HepG2 (cell line): ENCODE measurements at regions not wholly inside any gene's neighbourhood (a gene's known extent, or its start where the extent isn't known, plus 50 kb on each side); places are given as distances from the start of the nearest gene placed in this dataset.

Experiments used
- ATAC-seq: fragments of 200-7000 bp; cut with Tn5 transposase; 3 replicates; pipeline ENCODE4 v1.9.1; 2020; ENCODE audit warnings: mild to moderate bottlenecking, moderate library complexity
- BruUV-seq: library from RNA; stranded (reverse); fragments of 400-500 nt; replicated peaks from 2 replicates; lab custom pipeline; 2021; lab: Mats Ljungman, UMichigan
- CTCF ChIA-PET: fragments of 300-600 bp; formaldehyde crosslinking; extraction: SDS; loops from one replicate; lab custom pipeline; 2021; ENCODE audit warnings: low total read pairs, inconsistent platforms, low intra/inter-chr PET ratio; lab: Yijun Ruan, JAX
- POLR2A ChIA-PET: fragments of 350-600 bp; sonication (Branson Sonifier 250); formaldehyde crosslinking; loops from one replicate; lab custom pipeline; 2020; ENCODE audit warnings: antibody characterized with exemption, inconsistent platforms; lab: Yijun Ruan, JAX
- DNase-seq: peaks from one replicate; pipeline ENCODE4 v3.0.0-alpha.2; 2015; ENCODE audit warnings: low spot score
- FAIRE-seq: peaks from 3 replicates; lab custom pipeline; 2011; peaks lifted over from hg19 to GRCh38; lab: Jason Lieb, UNC
- H2AFZ ChIP-seq: one replicate; pipeline ENCODE4 v1.6.1; 2011; ENCODE audit warnings: low read length, inconsistent platforms
- H3K27ac ChIP-seq: fragments of 300-600 bp; 3 replicates; pipeline ENCODE4 v1.8.0; 2011; ENCODE audit warnings: mixed run types, mild to moderate bottlenecking, mixed read lengths, low read length, inconsistent platforms; ENCODE audit not compliant: insufficient read depth; ENCODE audit errors: extremely low read length
- H3K27me3 ChIP-seq, 2 experiments: fragments of 200-600 bp in 1 of 2; 2 replicates in 1 of 2; 3 replicates in 1 of 2; pipeline versions ENCODE4 v1.6.0 to v1.8.0; 2011; ENCODE audit warnings: low read length in 2 of 2, mild to moderate bottlenecking in 2 of 2, moderate library complexity in 2 of 2, inconsistent platforms in 1 of 2; ENCODE audit not compliant: insufficient read depth in 2 of 2, control insufficient read depth in 1 of 2
- H3K36me3 ChIP-seq, 2 experiments: fragments of 200-600 bp in 1 of 2; replicated peaks in 1 of 2; 2 replicates in 1 of 2; 3 replicates in 1 of 2; pipeline versions ENCODE4 v1.5.1 to v1.8.0; 2011; ENCODE audit warnings: low read length in 2 of 2, inconsistent platforms in 1 of 2; ENCODE audit not compliant: insufficient read depth in 2 of 2, control insufficient read depth in 1 of 2
- H3K4me1 ChIP-seq: 2 replicates; pipeline ENCODE4 v1.5.1; 2012; ENCODE audit warnings: low read length, inconsistent platforms; ENCODE audit not compliant: insufficient read depth
- H3K4me2 ChIP-seq: 2 replicates; pipeline ENCODE4 v1.6.0; 2011; ENCODE audit warnings: low read depth, low read length, inconsistent platforms
- H3K4me3 ChIP-seq, 3 experiments: fragments of 200-600 bp in 1 of 3; sonication (generic), shearing (Covaris generic) in 1 of 3; replicated peaks in 1 of 3; 2 replicates each; pipeline ENCODE4 v1.5.1; 2011 to 2016; ENCODE audit warnings: low read length in 3 of 3, inconsistent platforms in 2 of 3, low read depth in 2 of 3, mild to moderate bottlenecking in 2 of 3, control low read depth in 1 of 3, mixed read lengths in 1 of 3; ENCODE audit not compliant: insufficient read depth in 1 of 3
- H3K79me2 ChIP-seq: one replicate; pipeline ENCODE4 v1.6.1; 2011; ENCODE audit warnings: low read length, inconsistent platforms; ENCODE audit not compliant: insufficient read depth
- H3K9ac ChIP-seq: 2 replicates; pipeline ENCODE4 v1.6.0; 2011; ENCODE audit warnings: mild to moderate bottlenecking, low read depth, low read length, inconsistent platforms; ENCODE audit not compliant: insufficient read depth
- H3K9me3 ChIP-seq: 2 replicates; pipeline ENCODE4 v1.5.1; 2012; ENCODE audit warnings: mild to moderate bottlenecking, low read length
- H4K20me1 ChIP-seq: 2 replicates; pipeline ENCODE4 v1.6.0; 2011; ENCODE audit warnings: inconsistent platforms, mild to moderate bottlenecking, low read length, moderate library complexity; ENCODE audit not compliant: insufficient read depth
- BHLHE40 ChIP-seq: IDR thresholded peaks from 2 replicates; pipeline ENCODE4 v1.6.1; 2011; ENCODE audit warnings: low read length, improper control_type of control experiment
- KDM1A ChIP-seq: IDR thresholded peaks from 2 replicates; pipeline ENCODE4 v1.6.1; 2016; ENCODE audit warnings: missing compliant biosample characterization
- KLF13 ChIP-seq: sonication (generic); formaldehyde crosslinking; IDR thresholded peaks from 2 replicates; pipeline ENCODE4 v1.4.0; 2020; ENCODE audit warnings: mild to moderate bottlenecking, missing genetic modification reagents
- MEIS1 ChIP-seq: sonication (generic); formaldehyde crosslinking; IDR thresholded peaks from 2 replicates; pipeline ENCODE4 v1.9.0; 2021; ENCODE audit warnings: mild to moderate bottlenecking, missing genetic modification reagents, moderate library complexity, borderline replicate concordance
- TAF1 ChIP-seq: sonication (generic); formaldehyde crosslinking; IDR thresholded peaks from 2 replicates; pipeline ENCODE4 v1.4.0; 2020; ENCODE audit warnings: missing genetic modification reagents
- ZFP36L1 ChIP-seq: sonication (generic); formaldehyde crosslinking; IDR thresholded peaks from 2 replicates; pipeline ENCODE4 v1.8.0; 2022; ENCODE audit warnings: mild to moderate bottlenecking, missing genetic modification reagents, moderate library complexity
- ZMYM3 ChIP-seq: sonication (generic); formaldehyde crosslinking; IDR thresholded peaks from 2 replicates; pipeline ENCODE4 v1.5.1; 2020; ENCODE audit warnings: mild to moderate bottlenecking, missing genetic modification reagents
- ZNF121 ChIP-seq: sonication (generic); formaldehyde crosslinking; IDR thresholded peaks from 2 replicates; pipeline ENCODE4 v1.5.0; 2020; ENCODE audit warnings: mild to moderate bottlenecking, missing genetic modification reagents
- ZNF446 ChIP-seq: sonication (generic); formaldehyde crosslinking; IDR thresholded peaks from 2 replicates; pipeline ENCODE4 v1.5.0; 2020; ENCODE audit warnings: mild to moderate bottlenecking, missing genetic modification reagents
- WGBS: methylation state at CpG from one replicate; pipeline ENCODE4 v1.1.6; 2017; ENCODE audit warnings: low lambda C conversion rate; 5-methylcytosine and 5-hydroxymethylcytosine counted together
- in situ Hi-C: cut with HindIII; loops from 2 replicates; pipeline ENCODE4 v1.10.0; 2017; ENCODE audit warnings: low pct_unique_long_range_greater_than_20kb; ENCODE audit not compliant: extremely low pct_ligation_motif_present
- intact Hi-C: fragments of 100-400 bp; cut with micrococcal nuclease; formaldehyde crosslinking; loops from one replicate; pipeline ENCODE4 v1.10.0; 2022; ENCODE audit not compliant: unreplicated experiment
- TF ChIP-seq, protein P1 (sequence below): sonication (generic); formaldehyde crosslinking; IDR thresholded peaks from 2 replicates; pipeline ENCODE4 v1.4.0; 2020; ENCODE audit warnings: missing genetic modification reagents, mild to moderate bottlenecking, borderline replicate concordance
- TF ChIP-seq, protein P2 (sequence below): sonication (generic); formaldehyde crosslinking; IDR thresholded peaks from 2 replicates; pipeline ENCODE4 v1.5.0; 2020; ENCODE audit warnings: mild to moderate bottlenecking, missing genetic modification reagents, borderline replicate concordance
- TF ChIP-seq, protein P3 (sequence below): sonication (generic); formaldehyde crosslinking; IDR thresholded peaks from 2 replicates; pipeline ENCODE4 v1.4.0; 2020; ENCODE audit warnings: missing genetic modification reagents, borderline replicate concordance
- TF ChIP-seq, protein P4 (sequence below): sonication (generic); formaldehyde crosslinking; IDR thresholded peaks from 2 replicates; pipeline ENCODE4 v1.4.0; 2020; ENCODE audit warnings: missing genetic modification reagents

DNA sequence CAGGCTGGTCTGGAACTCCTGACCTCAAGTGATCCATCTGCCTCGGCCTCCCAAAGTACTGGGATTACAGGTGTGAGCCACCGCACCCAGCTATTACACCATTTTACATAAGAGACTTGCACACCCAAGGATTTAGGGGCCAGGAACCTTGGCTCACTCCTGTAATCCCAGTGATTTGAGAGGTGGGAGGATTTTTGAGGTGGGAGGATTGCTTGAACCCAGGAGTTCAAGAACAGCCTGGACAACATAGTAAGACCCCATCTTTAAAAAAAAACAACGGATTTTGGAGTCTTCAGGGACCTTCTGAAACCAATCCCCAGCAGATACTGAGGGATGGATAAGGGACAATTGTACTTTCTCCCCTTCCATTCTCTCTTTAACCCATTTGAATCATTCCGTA is 55.3 kb upstream of the PIM1 start:
- Histone ChIP-seq H3K27ac (no peak overlapping the region), H3K4me2 (no peak overlapping the region), H3K79me2 (no peaks in the 10 kb centered on the region), H3K9me3 (no peaks in the 10 kb centered on the region), H4K20me1 (no peaks in the 10 kb centered on the region), H2AFZ (no peak overlapping the region), H3K4me1 (peaks cover 60% of the 10 kb centered on the region), H3K27me3 (no peaks in the 10 kb centered on the region), H3K36me3 (no peaks in the 10 kb centered on the region), H3K4me3 (no peak overlapping the region), H3K9ac (no peak overlapping the region)
- ATAC-seq: no peak
- WGBS: 91% methylated on average over 4 of the region's 4 CpGs
- in situ Hi-C loops: no loop called here
- FAIRE-seq: no peak
- POLR2A ChIA-PET: interaction anchor here (1.8 to 6.9 kb wide), 2 partner anchors 15 to 23 kb away, joined by 6 to 172 read pairs; no protein-coding TSS in a partner anchor
- no TSS peak for BruUV-seq
- CTCF ChIA-PET: no interaction called here
- no peak for DNase-seq
- no peak for TF ChIP-seq ZNF446 (CRISPR knock-in tag)
- peak; percentile 75; the same call in 1 of the 2 replicates for TF ChIP-seq ZNF121
- no peak for TF ChIP-seq MEIS1 (CRISPR knock-in tag)
- TF ChIP-seq TAF1 (CRISPR knock-in tag): no peak
- TF ChIP-seq, protein P1, sequence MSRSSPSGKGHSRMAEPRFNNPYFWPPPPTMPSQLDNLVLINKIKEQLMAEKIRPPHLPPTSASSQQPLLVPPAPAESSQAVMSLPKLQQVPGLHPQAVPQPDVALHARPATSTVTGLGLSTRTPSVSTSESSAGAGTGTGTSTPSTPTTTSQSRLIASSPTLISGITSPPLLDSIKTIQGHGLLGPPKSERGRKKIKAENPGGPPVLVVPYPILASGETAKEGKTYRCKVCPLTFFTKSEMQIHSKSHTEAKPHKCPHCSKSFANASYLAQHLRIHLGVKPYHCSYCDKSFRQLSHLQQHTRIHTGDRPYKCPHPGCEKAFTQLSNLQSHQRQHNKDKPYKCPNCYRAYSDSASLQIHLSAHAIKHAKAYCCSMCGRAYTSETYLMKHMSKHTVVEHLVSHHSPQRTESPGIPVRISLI (CRISPR knock-in tag): no peak
- 0 out of 2 replicates have a peak, but pooled peaks have one; percentile 21 for TF ChIP-seq ZMYM3 (CRISPR knock-in tag)
- no peak for TF ChIP-seq KLF13 (CRISPR knock-in tag)
- TF ChIP-seq, protein P2, sequence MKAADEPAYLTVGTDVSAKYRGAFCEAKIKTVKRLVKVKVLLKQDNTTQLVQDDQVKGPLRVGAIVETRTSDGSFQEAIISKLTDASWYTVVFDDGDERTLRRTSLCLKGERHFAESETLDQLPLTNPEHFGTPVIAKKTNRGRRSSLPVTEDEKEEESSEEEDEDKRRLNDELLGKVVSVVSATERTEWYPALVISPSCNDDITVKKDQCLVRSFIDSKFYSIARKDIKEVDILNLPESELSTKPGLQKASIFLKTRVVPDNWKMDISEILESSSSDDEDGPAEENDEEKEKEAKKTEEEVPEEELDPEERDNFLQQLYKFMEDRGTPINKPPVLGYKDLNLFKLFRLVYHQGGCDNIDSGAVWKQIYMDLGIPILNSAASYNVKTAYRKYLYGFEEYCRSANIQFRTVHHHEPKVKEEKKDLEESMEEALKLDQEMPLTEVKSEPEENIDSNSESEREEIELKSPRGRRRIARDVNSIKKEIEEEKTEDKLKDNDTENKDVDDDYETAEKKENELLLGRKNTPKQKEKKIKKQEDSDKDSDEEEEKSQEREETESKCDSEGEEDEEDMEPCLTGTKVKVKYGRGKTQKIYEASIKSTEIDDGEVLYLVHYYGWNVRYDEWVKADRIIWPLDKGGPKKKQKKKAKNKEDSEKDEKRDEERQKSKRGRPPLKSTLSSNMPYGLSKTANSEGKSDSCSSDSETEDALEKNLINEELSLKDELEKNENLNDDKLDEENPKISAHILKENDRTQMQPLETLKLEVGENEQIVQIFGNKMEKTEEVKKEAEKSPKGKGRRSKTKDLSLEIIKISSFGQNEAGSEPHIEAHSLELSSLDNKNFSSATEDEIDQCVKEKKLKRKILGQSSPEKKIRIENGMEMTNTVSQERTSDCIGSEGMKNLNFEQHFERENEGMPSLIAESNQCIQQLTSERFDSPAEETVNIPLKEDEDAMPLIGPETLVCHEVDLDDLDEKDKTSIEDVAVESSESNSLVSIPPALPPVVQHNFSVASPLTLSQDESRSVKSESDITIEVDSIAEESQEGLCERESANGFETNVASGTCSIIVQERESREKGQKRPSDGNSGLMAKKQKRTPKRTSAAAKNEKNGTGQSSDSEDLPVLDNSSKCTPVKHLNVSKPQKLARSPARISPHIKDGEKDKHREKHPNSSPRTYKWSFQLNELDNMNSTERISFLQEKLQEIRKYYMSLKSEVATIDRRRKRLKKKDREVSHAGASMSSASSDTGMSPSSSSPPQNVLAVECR (CRISPR knock-in tag): no peak
- TF ChIP-seq, protein P3, sequence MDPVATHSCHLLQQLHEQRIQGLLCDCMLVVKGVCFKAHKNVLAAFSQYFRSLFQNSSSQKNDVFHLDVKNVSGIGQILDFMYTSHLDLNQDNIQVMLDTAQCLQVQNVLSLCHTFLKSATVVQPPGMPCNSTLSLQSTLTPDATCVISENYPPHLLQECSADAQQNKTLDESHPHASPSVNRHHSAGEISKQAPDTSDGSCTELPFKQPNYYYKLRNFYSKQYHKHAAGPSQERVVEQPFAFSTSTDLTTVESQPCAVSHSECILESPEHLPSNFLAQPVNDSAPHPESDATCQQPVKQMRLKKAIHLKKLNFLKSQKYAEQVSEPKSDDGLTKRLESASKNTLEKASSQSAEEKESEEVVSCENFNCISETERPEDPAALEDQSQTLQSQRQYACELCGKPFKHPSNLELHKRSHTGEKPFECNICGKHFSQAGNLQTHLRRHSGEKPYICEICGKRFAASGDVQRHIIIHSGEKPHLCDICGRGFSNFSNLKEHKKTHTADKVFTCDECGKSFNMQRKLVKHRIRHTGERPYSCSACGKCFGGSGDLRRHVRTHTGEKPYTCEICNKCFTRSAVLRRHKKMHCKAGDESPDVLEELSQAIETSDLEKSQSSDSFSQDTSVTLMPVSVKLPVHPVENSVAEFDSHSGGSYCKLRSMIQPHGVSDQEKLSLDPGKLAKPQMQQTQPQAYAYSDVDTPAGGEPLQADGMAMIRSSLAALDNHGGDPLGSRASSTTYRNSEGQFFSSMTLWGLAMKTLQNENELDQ (CRISPR knock-in tag): no peak
- TF ChIP-seq BHLHE40: no peak
- no peak for TF ChIP-seq ZFP36L1 (CRISPR knock-in tag)
- TF ChIP-seq KDM1A (CRISPR knock-in tag): no peak
- TF ChIP-seq, protein P4, sequence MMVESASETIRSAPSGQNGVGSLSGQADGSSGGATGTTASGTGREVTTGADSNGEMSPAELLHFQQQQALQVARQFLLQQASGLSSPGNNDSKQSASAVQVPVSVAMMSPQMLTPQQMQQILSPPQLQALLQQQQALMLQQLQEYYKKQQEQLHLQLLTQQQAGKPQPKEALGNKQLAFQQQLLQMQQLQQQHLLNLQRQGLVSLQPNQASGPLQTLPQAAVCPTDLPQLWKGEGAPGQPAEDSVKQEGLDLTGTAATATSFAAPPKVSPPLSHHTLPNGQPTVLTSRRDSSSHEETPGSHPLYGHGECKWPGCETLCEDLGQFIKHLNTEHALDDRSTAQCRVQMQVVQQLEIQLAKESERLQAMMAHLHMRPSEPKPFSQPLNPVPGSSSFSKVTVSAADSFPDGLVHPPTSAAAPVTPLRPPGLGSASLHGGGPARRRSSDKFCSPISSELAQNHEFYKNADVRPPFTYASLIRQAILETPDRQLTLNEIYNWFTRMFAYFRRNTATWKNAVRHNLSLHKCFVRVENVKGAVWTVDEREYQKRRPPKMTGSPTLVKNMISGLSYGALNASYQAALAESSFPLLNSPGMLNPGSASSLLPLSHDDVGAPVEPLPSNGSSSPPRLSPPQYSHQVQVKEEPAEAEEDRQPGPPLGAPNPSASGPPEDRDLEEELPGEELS (CRISPR knock-in tag): no peak
- intact Hi-C loops: no loop called here
